Natural killer cell treated with Interleukin-12 subunit alpha and Interleukin-12 subunit beta and Interleukin-15 and Interleukin-18, amount 100 ng/mL, for 72 hours (primary cell): ENCODE measurements at regions not wholly inside any gene's neighbourhood (a gene's known extent, or its start where the extent isn't known, plus 50 kb on each side); places are given as distances from the start of the nearest gene placed in this dataset.

ENCODE experiments used
- ATAC-seq, 2 donors: fragments of 150-1000 bp; cut with Tn5 transposase in 1 of 2; sonication (Bioruptor Pico), chemical (Tn5 transposase) in 1 of 2; 2 replicates each; pipeline ENCODE4 v1.10.0; 2021
- DNase-seq: peaks from one replicate; pipeline ENCODE4 v3.0.0; 2022; ENCODE audit warnings: low spot score
- H3K27ac Mint-ChIP-seq, 2 donors: 1 replicate in 1 of 2; 2 replicates in 1 of 2; pipeline ENCODE4 v1.8.0; 2022; ENCODE audit warnings: mixed read lengths in 2 of 2, mild to moderate bottlenecking in 1 of 2, moderate library complexity in 1 of 2
- H3K27me3 Mint-ChIP-seq, 2 donors: 1 replicate in 1 of 2; 2 replicates in 1 of 2; pipeline ENCODE4 v1.8.0; 2022; ENCODE audit warnings: mixed read lengths in 2 of 2
- H3K36me3 Mint-ChIP-seq: one replicate; pipeline ENCODE4 v1.8.0; 2022; ENCODE audit warnings: mixed read lengths
- H3K4me1 Mint-ChIP-seq, 2 donors: 1 replicate in 1 of 2; 2 replicates in 1 of 2; pipeline ENCODE4 v1.8.0; 2022; ENCODE audit warnings: low read depth in 2 of 2, mixed read lengths in 2 of 2, mild to moderate bottlenecking in 1 of 2
- H3K4me3 Mint-ChIP-seq: one replicate; pipeline ENCODE4 v1.8.0; 2022; ENCODE audit warnings: mixed read lengths
- H3K9me3 Mint-ChIP-seq: 2 replicates; pipeline ENCODE4 v1.8.0; 2022; ENCODE audit warnings: mixed read lengths

DNA sequence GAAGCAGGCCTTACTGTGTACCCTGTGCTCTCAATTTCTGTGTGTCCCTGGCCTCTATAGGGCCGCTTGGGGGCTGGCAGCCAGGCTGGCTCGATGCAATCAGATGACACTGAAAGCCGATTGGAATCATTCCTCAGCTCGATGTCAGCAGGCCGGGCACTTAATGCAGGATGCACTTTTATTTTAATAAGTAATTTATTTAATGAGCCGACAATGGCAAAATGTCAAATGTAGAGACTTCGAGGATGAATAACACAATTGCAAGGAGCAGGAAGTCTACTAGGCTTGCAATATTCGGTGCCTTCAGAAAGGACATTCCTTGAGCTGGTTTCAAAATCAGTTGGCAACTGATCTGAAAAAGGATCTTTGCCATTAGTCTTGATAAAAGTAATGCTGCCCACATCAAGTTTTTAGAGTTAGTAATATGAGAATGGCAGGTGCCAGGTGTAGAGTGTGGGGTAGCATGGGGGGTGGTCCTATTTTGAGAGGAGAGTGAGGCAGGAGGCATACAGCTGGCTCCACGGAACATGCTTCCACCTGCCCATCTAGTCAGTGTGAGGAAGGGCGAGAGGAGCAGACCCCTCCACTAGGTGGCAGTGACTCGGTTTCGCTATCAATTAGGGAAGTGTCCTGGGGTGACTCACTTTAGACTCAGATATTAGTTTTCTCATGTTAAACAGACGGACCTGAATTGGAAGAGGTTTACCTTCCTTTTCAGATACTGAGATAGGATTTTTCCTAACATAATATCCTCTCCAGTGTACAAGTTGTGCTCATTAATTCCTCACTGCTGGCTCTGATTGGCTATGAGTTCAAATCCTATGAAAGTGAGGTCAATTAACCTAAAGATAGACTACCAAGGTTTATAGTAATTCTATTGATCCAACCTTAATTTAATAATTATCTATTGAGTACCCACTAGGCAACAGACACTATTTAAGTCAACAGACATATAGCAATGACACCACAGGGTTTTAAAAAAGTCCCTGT is 80.9 kb downstream of the NABP1 start:
- DNase-seq (peak; percentile 72), ATAC-seq (peak; percentile 88 to 92)
- peaks cover 3 to 6% of the 10 kb centered on the region in 2 donors for H3K4me1 Mint-ChIP-seq
- H3K36me3 Mint-ChIP-seq: no peaks in the 10 kb centered on the region
- H3K27me3 Mint-ChIP-seq: peaks cover 6 to 7% of the 10 kb centered on the region in 2 donors
- no peak overlapping the region for H3K27ac Mint-ChIP-seq
- no peak overlapping the region for H3K4me3 Mint-ChIP-seq
- H3K9me3 Mint-ChIP-seq: no peaks in the 10 kb centered on the region

DNA sequence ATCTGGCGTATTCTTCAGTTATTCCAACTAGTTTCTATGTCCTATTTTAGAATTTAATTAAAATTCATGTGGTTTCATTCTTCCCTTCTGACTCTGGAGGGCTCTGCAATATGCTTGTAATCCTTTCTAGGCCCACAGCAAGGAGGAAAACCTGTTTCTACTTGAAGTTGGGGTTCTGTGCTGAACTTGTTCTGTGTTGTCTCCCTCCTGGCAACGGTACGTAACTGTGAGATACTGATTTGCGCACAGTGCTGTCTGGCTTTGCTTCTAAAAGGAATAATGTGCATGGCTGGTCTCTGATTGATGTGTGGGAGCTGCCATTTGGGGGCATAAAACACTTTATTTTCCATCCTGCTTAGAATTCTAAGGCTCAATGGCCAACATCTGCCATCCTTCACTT is 81.7 kb downstream of the NABP1 start:
- Mint-ChIP-seq H3K27me3 (peaks cover 6 to 7% of the 10 kb centered on the region in 2 donors), H3K36me3 (no peaks in the 10 kb centered on the region), H3K4me1 (peaks cover 3 to 6% of the 10 kb centered on the region in 2 donors), H3K4me3 (no peak overlapping the region), H3K27ac (no peak overlapping the region), H3K9me3 (no peaks in the 10 kb centered on the region)
- DNase-seq: no peak
- no peak for ATAC-seq

DNA sequence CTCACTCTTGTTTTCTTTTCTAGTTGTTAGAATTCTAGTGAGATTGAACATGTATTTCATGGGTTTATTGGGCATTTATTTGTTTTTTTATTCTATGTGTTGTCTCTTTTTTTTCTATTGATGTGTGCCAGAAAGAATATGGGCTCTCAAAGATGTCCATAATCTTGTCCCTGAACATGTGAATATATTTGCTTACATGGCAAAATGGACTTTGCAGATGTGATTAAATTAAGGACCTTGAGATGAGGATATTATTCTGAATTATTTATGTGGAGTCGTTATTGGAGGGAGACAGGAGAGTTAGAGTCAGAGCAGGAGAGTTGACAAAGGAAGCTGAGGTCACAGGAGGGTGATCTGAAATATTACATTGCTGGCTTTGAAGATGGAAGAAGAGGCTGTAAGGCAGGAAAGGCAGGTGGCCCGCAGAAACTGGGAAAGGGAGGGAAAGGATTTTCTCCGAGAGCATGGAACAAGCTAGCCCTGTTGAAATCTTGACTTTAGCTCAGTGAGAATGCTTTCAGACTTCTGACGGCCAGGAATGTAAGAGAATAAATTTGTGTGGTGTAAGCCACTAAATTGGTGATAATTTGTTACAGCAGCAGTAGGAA is 82.8 kb downstream of the NABP1 start:
- Mint-ChIP-seq H3K36me3 (no peaks in the 10 kb centered on the region), H3K27ac (no peak overlapping the region), H3K9me3 (no peaks in the 10 kb centered on the region), H3K27me3 (peaks cover 6 to 7% of the 10 kb centered on the region in 2 donors), H3K4me3 (no peak overlapping the region), H3K4me1 (peaks cover 3 to 6% of the 10 kb centered on the region in 2 donors)
- no peak for ATAC-seq
- no peak for DNase-seq

DNA sequence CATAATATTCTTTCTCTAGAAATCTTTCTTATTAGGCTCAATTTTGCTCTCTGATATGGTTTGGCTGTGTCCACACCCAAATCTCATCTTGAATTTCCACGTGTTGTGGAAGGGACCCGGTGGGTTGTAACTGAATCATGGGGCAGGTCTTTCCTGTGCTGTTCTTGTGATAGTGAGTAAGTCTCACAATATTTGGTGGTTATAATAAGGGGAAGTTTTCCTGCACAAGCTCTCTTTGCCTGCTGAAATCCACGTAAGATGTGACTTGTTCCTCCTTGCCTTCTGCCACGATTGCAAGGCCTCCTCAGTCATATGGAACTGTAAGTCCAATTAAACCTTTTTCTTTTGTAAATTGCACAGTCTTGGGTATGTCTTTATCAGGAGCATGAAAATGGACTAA is 73.8 kb downstream of the CAVIN2 start:
- Mint-ChIP-seq H3K27me3 (peaks cover 9 to 31% of the 10 kb centered on the region in 2 donors), H3K27ac (no peak overlapping the region), H3K9me3 (peaks cover 7% of the 10 kb centered on the region), H3K36me3 (peaks cover 7% of the 10 kb centered on the region), H3K4me1 (no peaks in the 10 kb centered on the region), H3K4me3 (no peak overlapping the region)
- no peak for ATAC-seq
- DNase-seq: no peak

DNA sequence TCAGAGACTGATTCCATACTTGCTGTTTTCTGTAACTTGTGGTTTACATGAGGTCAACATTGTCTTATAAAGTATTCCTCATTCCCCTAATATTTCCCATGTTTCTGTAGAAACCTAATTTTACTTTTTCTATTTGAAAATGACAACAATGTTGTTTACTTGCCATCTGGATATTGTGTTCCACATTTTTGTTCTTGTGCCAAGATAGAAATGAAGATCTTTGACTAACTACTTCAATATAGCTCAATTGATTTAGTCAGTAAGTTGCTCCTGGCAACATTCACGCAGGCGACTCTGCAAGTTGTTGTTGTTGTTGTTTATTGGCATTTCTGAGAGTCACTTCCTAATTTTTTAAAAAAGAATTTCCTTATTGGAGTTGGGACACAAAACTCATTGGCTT is 69.5 kb downstream of the CAVIN2 start:
- Mint-ChIP-seq H3K27ac (no peak overlapping the region), H3K9me3 (peaks cover 7% of the 10 kb centered on the region), H3K4me3 (no peak overlapping the region), H3K4me1 (no peaks in the 10 kb centered on the region), H3K36me3 (peaks cover 7% of the 10 kb centered on the region), H3K27me3 (peaks cover 9 to 33% of the 10 kb centered on the region in 2 donors)
- DNase-seq: no peak
- no peak for ATAC-seq

DNA sequence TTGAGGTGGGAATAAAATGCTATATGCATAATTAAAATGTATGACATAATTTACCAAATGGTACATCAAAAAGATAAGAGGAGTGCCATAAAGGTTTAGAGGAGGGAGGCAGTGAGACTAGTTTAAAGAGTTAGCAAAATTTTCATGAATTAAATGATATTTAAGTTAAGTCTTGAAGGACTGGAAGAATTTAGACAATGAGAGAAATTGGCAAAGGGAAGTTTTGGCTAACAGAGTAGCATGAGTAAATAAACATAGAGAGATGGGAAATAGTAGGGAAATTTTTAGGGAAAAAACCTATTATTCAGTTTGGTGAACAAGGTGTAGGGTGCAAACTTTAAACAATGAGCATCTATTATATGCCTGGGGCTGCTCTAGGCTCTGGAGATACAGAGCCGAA is 68.8 kb downstream of the CAVIN2 start:
- no peak for ATAC-seq
- H3K4me3 Mint-ChIP-seq: no peak overlapping the region
- H3K9me3 Mint-ChIP-seq: peaks cover 7% of the 10 kb centered on the region
- no peak overlapping the region for H3K27ac Mint-ChIP-seq
- H3K27me3 Mint-ChIP-seq: peaks cover 9 to 34% of the 10 kb centered on the region in 2 donors
- H3K4me1 Mint-ChIP-seq: no peaks in the 10 kb centered on the region
- peaks cover 7% of the 10 kb centered on the region for H3K36me3 Mint-ChIP-seq
- DNase-seq: no peak

DNA sequence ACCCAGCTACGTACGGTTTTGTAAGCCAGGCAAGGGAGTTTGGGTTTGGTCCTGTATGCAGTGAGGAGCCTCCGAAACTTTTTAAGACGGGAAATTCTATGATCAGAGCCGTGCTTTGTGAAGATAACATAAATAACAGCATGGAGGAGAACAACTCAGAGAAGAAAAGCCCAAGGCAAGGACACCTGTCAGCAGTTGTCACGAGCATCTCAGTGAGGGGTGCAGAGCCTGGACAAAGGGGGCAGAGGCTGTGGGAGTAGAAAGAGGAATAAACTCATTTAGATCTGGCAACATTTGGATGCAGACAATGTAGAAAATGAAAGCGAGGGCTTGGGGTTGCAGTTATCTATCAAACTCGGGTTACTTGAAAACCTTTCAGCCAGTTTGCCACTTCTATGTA is 64.5 kb downstream of the CAVIN2 start:
- ATAC-seq: no peak
- H3K27me3 Mint-ChIP-seq: peaks cover 12 to 22% of the 10 kb centered on the region in 2 donors
- no peaks in the 10 kb centered on the region for H3K36me3 Mint-ChIP-seq
- H3K4me3 Mint-ChIP-seq: no peak overlapping the region
- no peak for DNase-seq
- H3K4me1 Mint-ChIP-seq: no peaks in the 10 kb centered on the region
- H3K9me3 Mint-ChIP-seq: no peaks in the 10 kb centered on the region
- no peak overlapping the region for H3K27ac Mint-ChIP-seq

DNA sequence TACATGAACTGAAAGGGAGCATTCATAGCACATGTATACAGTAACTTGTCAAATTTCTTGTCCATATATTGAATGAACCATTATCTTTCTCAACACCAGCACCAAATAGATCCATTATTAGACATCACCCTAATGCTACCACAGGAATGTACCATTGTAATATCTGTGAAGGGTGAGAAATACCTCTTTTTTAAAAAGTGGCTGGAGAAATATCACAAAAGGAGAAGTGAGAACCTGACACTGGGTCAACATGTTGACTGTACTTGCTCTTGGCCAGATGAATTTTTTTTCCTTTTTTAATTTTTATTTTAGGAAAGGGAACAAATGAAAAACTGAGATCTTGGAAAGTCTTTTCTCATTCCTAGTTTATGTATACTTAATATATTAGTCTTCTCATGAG is 63.5 kb downstream of the CAVIN2 start:
- DNase-seq (no peak), ATAC-seq (no peak)
- Mint-ChIP-seq H3K4me3 (no peak overlapping the region), H3K27ac (no peak overlapping the region), H3K4me1 (no peaks in the 10 kb centered on the region), H3K36me3 (no peaks in the 10 kb centered on the region), H3K27me3 (peaks cover 15 to 22% of the 10 kb centered on the region in 2 donors), H3K9me3 (no peaks in the 10 kb centered on the region)
